ENCODE measurements at regions not wholly inside any gene's neighbourhood (a gene's known extent, or its start where the extent isn't known, plus 50 kb on each side); places are given as distances from the start of the nearest gene placed in this dataset.

DNA sequence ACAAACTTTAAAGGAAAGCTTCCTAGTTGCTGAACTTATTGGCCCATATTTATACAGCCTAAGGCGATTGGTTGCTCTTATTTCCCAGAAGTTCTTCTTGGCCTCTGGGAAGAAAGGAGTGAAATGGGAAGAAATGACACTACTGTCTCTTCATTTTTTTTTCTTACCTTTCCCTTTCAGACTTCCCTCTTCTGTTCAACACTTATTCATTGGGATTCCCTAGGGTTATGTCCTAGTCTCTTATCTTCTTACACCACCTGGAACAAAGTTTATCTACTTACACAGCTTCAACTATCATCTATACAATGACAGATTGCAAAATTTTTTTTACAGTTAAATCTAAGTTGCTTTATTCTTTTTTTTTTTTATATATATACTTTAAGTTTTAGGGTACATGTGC is 68.0 kb downstream of the SNX12 start:
- DNase-seq (ENCODE audit: low spot score): no peak

- DNase-seq (ENCODE audit: low spot score): peak; percentile 11
These were observed 67.6 kb upstream of the SLC7A3 start for GRCh38 chrX:70998411-70999027.

GRCh38 chrX:70995338-70995737 is 64.4 kb upstream of the SLC7A3 start:
- DNase-seq (ENCODE audit: low spot score): no peak

- no peak for DNase-seq (ENCODE audit: low spot score)
These were observed 57.5 kb upstream of the SLC7A3 start for GRCh38 chrX:70988425-70988824.

Data from mucosa of gallbladder (tissue), 1 donor.